MM.1S (cell line): ENCODE measurements at regions not wholly inside any gene's neighbourhood (a gene's known extent, or its start where the extent isn't known, plus 50 kb on each side); places are given as distances from the start of the nearest gene placed in this dataset.

Experiments
- DNase-seq: peaks from one replicate; pipeline ENCODE4 v3.0.0-alpha.2; 2015
- H2AFZ ChIP-seq: fragments of 300-600 bp; sonication (generic); 2 replicates; pipeline ENCODE4 v1.6.0; 2016; ENCODE audit warnings: antibody characterized with exemption, low read length
- H3F3A ChIP-seq: fragments of 300-600 bp; sonication (generic); 2 replicates; pipeline ENCODE4 v1.6.1; 2016; ENCODE audit warnings: mild to moderate bottlenecking, antibody characterized with exemption, low read length, moderate library complexity, mixed read lengths; ENCODE audit not compliant: insufficient read depth
- H3K27ac ChIP-seq: fragments of 300-600 bp; sonication (generic); 2 replicates; pipeline ENCODE4 v1.5.1; 2016; ENCODE audit warnings: mild to moderate bottlenecking, low read length
- H3K27me3 ChIP-seq: fragments of 300-600 bp; sonication (generic); replicated peaks from 2 replicates; pipeline ENCODE4 v1.6.0; 2016; ENCODE audit warnings: low read length; ENCODE audit not compliant: insufficient read depth
- H3K36me3 ChIP-seq: fragments of 300-600 bp; sonication (generic); replicated peaks from 2 replicates; pipeline ENCODE4 v1.6.1; 2016; ENCODE audit warnings: mild to moderate bottlenecking, low read length, mixed read lengths; ENCODE audit not compliant: insufficient read depth
- H3K4me1 ChIP-seq: fragments of 300-600 bp; sonication (generic); 2 replicates; pipeline ENCODE4 v1.6.1; 2016; ENCODE audit warnings: low read length, mixed read lengths
- H3K4me2 ChIP-seq: fragments of 300-600 bp; sonication (generic); 2 replicates; pipeline ENCODE4 v1.6.0; 2016; ENCODE audit warnings: low read depth, low read length
- H3K4me3 ChIP-seq: fragments of 300-600 bp; sonication (generic); 2 replicates; pipeline ENCODE4 v1.5.1; 2016; ENCODE audit warnings: low read length, mixed read lengths
- H3K79me2 ChIP-seq: fragments of 300-600 bp; sonication (generic); 2 replicates; pipeline ENCODE4 v1.6.1; 2016; ENCODE audit warnings: mixed run types, low read length, mixed read lengths
- H3K9ac ChIP-seq: fragments of 300-600 bp; sonication (generic); 2 replicates; pipeline ENCODE4 v1.6.1; 2016; ENCODE audit warnings: low read length, mixed read lengths
- H3K9me2 ChIP-seq: fragments of 300-600 bp; sonication (generic); replicated peaks from 2 replicates; pipeline ENCODE4 v1.6.1; 2016; ENCODE audit warnings: mild to moderate bottlenecking, low read length, mixed read lengths; ENCODE audit not compliant: insufficient read depth
- H3K9me3 ChIP-seq: fragments of 300-600 bp; sonication (generic); replicated peaks from 2 replicates; pipeline ENCODE4 v1.6.1; 2016; ENCODE audit warnings: mild to moderate bottlenecking, low read length, mixed read lengths; ENCODE audit not compliant: insufficient read depth
- H4K20me1 ChIP-seq: fragments of 300-600 bp; sonication (generic); 2 replicates; pipeline ENCODE4 v1.6.1; 2016; ENCODE audit warnings: mild to moderate bottlenecking, low read length, moderate library complexity, mixed read lengths; ENCODE audit not compliant: insufficient read depth
- EZH2 ChIP-seq: fragments of 300-600 bp; sonication (generic); optimal IDR thresholded peaks from 2 replicates; pipeline ENCODE3; 2017; ENCODE audit warnings: low read depth, mild to moderate bottlenecking, antibody characterized with exemption, low read length, mixed read lengths
- EZH2phosphoT487 ChIP-seq: fragments of 300-600 bp; sonication (generic); IDR thresholded peaks from 2 replicates; pipeline ENCODE4 v1.6.1; 2018; ENCODE audit warnings: antibody characterized with exemption, low read length
- TF ChIP-seq, protein P1 (sequence below): fragments of 300-600 bp; sonication (generic); IDR thresholded peaks from 2 replicates; pipeline ENCODE4 v1.5.1; 2016; ENCODE audit warnings: antibody characterized with exemption, low read length, mixed read lengths

DNA sequence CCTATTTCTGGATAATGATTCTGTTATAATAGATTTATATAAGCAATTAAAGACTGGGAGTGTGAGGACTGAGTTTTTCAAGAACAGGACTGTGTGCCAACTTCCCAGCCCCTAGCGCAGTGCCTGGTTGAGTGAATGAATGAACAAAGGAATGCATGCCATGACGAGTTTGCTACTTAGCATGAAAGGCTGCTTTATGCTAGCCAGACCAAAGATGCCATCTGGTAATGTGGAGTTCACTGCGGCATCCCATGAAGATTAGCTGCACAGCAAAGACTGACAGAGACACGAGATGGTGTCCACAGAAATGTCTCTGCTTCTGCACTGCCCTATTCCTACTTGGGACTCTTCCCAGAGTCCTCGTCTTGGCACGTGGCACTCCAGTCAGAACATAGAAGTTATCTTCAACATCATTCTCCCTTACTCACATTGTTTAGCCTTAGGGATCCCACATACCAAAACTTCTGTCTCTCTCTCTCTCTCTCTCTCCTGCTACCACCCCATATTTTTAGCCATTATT, 283.9 kb upstream of the CTNNB1 start:
- no peaks in the 10 kb centered on the region for H4K20me1 ChIP-seq
- no peak overlapping the region for H3K27ac ChIP-seq
- no peaks in the 10 kb centered on the region for H3K9me3 ChIP-seq
- no peak overlapping the region for H3K9ac ChIP-seq
- no peak for DNase-seq
- no peaks in the 10 kb centered on the region for H3K27me3 ChIP-seq
- H3K4me2 ChIP-seq: no peak overlapping the region
- H3K36me3 ChIP-seq: no peaks in the 10 kb centered on the region
- H2AFZ ChIP-seq: no peak overlapping the region
- H3K4me1 ChIP-seq: no peaks in the 10 kb centered on the region
- H3K79me2 ChIP-seq: no peaks in the 10 kb centered on the region
- H3K4me3 ChIP-seq: no peak overlapping the region
- no peaks in the 10 kb centered on the region for H3K9me2 ChIP-seq
- H3F3A ChIP-seq: no peaks in the 10 kb centered on the region
- TF ChIP-seq EZH2phosphoT487 (no peak), EZH2 (no peak)
- TF ChIP-seq, protein P1, sequence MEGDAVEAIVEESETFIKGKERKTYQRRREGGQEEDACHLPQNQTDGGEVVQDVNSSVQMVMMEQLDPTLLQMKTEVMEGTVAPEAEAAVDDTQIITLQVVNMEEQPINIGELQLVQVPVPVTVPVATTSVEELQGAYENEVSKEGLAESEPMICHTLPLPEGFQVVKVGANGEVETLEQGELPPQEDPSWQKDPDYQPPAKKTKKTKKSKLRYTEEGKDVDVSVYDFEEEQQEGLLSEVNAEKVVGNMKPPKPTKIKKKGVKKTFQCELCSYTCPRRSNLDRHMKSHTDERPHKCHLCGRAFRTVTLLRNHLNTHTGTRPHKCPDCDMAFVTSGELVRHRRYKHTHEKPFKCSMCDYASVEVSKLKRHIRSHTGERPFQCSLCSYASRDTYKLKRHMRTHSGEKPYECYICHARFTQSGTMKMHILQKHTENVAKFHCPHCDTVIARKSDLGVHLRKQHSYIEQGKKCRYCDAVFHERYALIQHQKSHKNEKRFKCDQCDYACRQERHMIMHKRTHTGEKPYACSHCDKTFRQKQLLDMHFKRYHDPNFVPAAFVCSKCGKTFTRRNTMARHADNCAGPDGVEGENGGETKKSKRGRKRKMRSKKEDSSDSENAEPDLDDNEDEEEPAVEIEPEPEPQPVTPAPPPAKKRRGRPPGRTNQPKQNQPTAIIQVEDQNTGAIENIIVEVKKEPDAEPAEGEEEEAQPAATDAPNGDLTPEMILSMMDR: no peak

DNA sequence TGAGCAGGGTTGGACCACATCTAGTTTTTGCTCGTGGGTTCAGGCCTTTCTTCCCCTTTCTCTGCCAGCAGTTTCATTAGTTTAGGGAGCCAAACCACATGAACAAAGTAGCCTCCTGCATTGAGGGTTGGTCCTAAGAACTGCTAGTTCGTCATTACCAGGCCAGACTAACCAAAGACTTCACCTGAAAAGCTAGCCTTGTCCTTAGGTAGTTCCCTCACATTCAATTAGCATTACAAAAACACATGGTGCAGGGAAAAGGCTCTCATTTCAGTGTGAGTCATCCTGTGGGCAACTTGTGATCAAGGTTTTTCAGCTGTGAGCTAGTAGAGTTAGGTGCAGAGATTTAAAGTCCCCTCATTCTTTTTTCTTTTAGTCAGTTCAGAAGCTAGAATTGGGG, 279.3 kb upstream of the CTNNB1 start:
- Histone ChIP-seq H3K4me1 (no peaks in the 10 kb centered on the region), H3K4me3 (no peak overlapping the region), H3F3A (no peaks in the 10 kb centered on the region), H3K9me2 (no peaks in the 10 kb centered on the region), H3K36me3 (no peaks in the 10 kb centered on the region), H3K27ac (no peak overlapping the region), H4K20me1 (no peaks in the 10 kb centered on the region), H2AFZ (no peak overlapping the region), H3K4me2 (no peak overlapping the region), H3K9me3 (no peaks in the 10 kb centered on the region), H3K27me3 (no peaks in the 10 kb centered on the region), H3K79me2 (no peaks in the 10 kb centered on the region), H3K9ac (no peak overlapping the region)
- TF ChIP-seq EZH2phosphoT487 (no peak), EZH2 (no peak)
- TF ChIP-seq, protein P1: no peak
- DNase-seq: no peak

DNA sequence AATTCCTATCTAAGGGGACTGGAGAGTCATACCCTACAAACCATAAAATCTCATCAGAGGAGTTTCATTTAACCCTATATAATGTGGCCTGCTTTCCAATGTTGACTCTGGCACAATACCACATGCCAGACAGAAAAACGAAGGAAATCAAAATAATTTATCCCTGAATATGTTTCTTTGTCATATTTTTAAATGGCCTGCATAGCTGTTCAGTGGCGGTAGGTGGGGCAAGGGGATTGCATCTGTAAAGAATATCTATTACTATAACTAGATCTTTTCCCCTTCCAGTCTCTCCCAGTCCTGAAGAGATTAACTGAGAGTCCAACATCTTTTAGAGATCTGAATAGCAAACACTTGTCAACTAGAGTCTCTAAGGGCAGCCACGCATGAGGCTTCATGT, 278.1 kb upstream of the CTNNB1 start:
- Histone ChIP-seq H3K9me2 (no peaks in the 10 kb centered on the region), H3K9ac (no peak overlapping the region)

DNA sequence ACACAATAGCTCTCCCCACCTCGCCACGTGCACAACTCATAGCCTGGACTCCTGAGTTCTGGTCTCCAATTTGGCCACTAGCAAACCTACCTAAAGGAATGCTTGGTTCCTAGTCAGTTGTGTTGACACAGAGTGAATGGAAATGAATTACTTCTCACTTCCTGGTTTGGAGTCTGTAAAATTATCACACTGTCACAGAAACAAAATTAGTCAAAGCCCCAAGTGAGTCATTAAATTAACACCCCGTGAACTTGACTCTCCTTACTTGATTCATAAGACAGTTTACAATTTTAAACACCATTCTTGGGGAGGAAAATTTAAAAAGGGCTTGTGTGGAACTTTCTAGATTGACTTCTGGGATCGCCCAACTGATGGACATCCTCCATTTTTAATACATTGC, 276.2 kb upstream of the CTNNB1 start:
- no peaks in the 10 kb centered on the region for H3K79me2 ChIP-seq
- no peaks in the 10 kb centered on the region for H3K27me3 ChIP-seq
- no peak overlapping the region for H3K9ac ChIP-seq
- no peak overlapping the region for H3K4me3 ChIP-seq
- no peaks in the 10 kb centered on the region for H3K9me3 ChIP-seq
- TF ChIP-seq, protein P1: no peak
- TF ChIP-seq EZH2 (no peak), EZH2phosphoT487 (no peak)
- no peaks in the 10 kb centered on the region for H3K9me2 ChIP-seq
- no peak for DNase-seq
- H3K27ac ChIP-seq: no peak overlapping the region
- no peaks in the 10 kb centered on the region for H3F3A ChIP-seq
- H4K20me1 ChIP-seq: no peaks in the 10 kb centered on the region
- H3K4me2 ChIP-seq: no peak overlapping the region
- H2AFZ ChIP-seq: no peak overlapping the region
- no peaks in the 10 kb centered on the region for H3K4me1 ChIP-seq
- H3K36me3 ChIP-seq: no peaks in the 10 kb centered on the region

More for the DNA sequence above, 278.1 kb upstream of the CTNNB1 start:
- H3K36me3 ChIP-seq: no peaks in the 10 kb centered on the region
- no peak overlapping the region for H3K27ac ChIP-seq
- no peak overlapping the region for H3K4me2 ChIP-seq
- no peaks in the 10 kb centered on the region for H3F3A ChIP-seq
- DNase-seq: no peak
- H4K20me1 ChIP-seq: no peaks in the 10 kb centered on the region
- TF ChIP-seq EZH2phosphoT487: no peak
- no peak for TF ChIP-seq EZH2
- no peaks in the 10 kb centered on the region for H3K4me1 ChIP-seq
- no peaks in the 10 kb centered on the region for H3K27me3 ChIP-seq
- H3K9me3 ChIP-seq: no peaks in the 10 kb centered on the region
- H2AFZ ChIP-seq: no peak overlapping the region
- H3K4me3 ChIP-seq: no peak overlapping the region
- no peaks in the 10 kb centered on the region for H3K79me2 ChIP-seq
